NCI-H82 (cell line): ENCODE measurements at regions not wholly inside any gene's neighbourhood (a gene's known extent, or its start where the extent isn't known, plus 50 kb on each side); places are given as distances from the start of the nearest gene placed in this dataset.

Experiments
- DNase-seq: peaks from one replicate; lab custom pipeline; 2025; lab: John Stamatoyannopoulos, UW

DNA sequence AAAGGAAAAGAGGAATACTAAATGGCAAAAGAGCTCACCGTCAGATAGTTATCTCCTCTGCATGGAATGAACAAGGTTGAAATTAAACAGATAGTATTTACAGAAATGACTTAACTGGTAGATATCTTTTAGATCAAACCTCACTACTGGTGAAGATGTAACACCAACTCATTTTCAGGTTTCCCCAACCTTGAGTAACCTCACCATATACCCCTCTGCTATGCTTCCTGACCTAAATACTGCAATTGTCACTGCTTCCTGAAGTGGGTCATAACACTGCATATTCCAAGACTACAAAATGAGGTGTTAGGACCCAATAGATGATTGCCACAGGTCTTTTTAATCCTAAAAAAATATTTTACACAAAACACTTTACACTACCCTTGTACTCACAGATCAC lies 76.3 kb upstream of the PLEKHA5 start:
- no peak for DNase-seq

- no peak for DNase-seq
These were observed 75.5 kb upstream of the PLEKHA5 start for GRCh38 chr12:19054035-19054434.

DNA sequence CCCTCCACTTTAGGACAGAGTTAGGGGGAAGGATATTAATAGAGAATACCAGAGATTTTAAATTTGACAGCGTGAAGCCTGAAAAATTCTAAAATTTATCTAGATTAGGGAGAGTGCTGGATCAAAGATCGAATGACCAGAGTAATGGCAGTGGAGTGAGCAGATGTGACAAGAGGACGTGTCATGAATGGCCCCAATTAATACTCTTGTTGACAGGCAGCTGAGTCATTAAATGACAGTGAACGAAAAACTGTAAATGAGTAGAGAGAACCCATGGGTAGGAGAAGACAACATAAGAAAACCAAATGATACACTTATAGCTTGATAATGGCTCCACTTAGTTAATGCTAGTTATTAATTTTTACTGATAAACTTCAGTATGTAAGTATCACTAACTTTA lies 73.9 kb upstream of the PLEKHA5 start:
- DNase-seq, result no peak

GRCh38 chr12:19058235-19059021 lies 71.1 kb upstream of the PLEKHA5 start:
- peak; percentile 27 for DNase-seq

DNA sequence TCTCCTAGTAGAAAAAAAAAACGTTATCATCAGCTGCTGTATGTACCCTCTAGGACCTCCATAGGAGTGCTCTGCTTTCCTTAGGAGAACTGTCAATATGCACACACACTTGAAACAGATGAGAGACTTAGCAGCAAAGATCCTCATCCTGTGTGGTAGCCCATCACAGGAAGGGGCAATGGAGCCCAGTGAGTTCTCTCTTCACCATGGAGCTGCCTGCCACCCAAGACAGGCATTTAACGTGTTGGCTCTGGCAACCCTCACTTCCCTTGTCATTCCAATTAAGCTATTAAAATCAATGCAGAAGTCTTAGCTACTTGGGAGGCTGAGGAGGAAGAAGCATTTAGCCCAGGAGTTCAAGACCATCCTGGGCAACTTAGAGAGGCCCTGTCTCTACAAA lies 64.8 kb upstream of the PLEKHA5 start:
- DNase-seq, result peak; percentile 22

- no peak for DNase-seq
These were observed 64.3 kb upstream of the PLEKHA5 start for GRCh38 chr12:19065223-19065622.

- DNase-seq, result no peak
These were observed 63.7 kb upstream of the PLEKHA5 start for GRCh38 chr12:19065871-19066270.

- DNase-seq, result peak; percentile 89
These were observed 63.0 kb upstream of the PLEKHA5 start for GRCh38 chr12:19066475-19067001.

GRCh38 chr12:19068137-19068536 lies 61.4 kb upstream of the PLEKHA5 start:
- peak; percentile 40 for DNase-seq

DNA sequence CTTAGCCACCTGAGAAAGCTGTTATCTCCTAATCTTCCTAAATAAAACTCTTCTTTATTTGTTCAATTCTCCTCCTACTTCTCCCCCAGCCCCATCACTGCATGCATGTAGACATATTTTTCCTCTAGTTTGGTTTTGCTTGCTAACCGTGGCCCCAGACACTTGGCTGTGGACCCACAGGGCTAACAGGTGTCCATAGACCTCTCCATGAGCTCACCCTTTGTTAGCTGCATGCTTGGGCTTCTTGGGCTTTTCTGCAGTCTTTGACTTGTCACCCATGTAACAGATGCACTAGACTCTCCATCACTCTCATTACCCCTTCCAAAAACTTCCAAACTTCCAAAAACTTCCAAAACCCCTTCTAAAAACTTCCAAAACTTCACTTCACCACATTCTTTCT lies 59.2 kb upstream of the PLEKHA5 start:
- no peak for DNase-seq

GRCh38 chr12:19074700-19075099 lies 54.8 kb upstream of the PLEKHA5 start:
- DNase-seq, result no peak

DNA sequence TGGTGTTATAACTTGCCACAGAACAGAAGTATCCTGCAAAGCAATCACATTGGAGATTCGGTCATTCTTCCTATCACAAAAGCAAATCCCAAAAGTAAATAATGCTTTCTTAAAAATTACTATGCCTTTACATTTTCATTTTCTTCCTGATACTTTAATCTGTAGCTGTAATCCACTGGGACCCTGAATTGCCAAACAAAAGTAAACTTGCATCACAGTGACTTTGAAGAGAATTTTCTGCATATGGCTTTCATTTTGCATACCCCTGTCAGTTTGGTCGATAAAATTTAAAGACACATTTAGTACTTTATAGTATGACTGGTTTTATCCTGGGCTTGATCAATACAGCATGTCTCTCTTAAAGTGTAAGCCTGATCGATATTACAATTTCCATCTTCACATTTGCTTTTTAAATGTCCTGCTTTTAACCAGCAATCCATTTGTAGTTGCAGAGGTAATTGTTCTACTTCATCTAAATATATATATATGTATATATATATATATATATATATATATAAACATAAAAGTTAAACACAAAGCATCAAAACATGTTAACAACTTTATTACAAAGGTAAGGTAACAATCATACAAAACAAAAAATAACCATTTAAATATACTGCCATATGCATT lies 53.7 kb upstream of the PLEKHA5 start:
- no peak for DNase-seq
